HG03103 (cell line): ENCODE measurements at regions not wholly inside any gene's neighbourhood (a gene's known extent, or its start where the extent isn't known, plus 50 kb on each side); places are given as distances from the start of the nearest gene placed in this dataset.

Experiments used
- ATAC-seq: cut with Tn5 transposase; IDR thresholded peaks from one replicate; pipeline ENCODE4 v1.9.1; 2021; ENCODE audit warnings: low read depth; ENCODE audit not compliant: unreplicated experiment

GRCh38 chr2:198453866-198454265 lies 649.5 kb downstream of the PLCL1 start:
- ATAC-seq: no peak

GRCh38 chr2:198452327-198452726 lies 647.9 kb downstream of the PLCL1 start:
- ATAC-seq: peak; percentile 65

DNA sequence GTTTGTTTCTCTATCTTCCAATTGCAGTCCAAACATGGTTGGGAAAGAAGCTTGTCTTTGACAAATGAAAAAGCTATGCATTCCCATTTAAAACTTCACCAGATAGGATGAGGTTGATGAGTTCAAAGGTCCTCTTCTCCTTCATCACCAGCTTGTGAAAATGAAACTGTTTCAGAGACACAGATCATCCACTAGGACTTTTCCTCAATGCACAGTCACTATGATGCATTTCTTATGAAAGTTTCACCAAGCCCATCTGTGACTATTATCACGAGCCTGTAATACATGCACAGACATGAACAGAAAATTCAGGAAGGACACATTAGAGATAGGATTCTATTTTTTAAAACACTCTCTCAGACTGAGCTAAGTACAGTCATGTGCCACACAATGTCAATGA lies 644.4 kb downstream of the PLCL1 start:
- ATAC-seq: no peak

DNA sequence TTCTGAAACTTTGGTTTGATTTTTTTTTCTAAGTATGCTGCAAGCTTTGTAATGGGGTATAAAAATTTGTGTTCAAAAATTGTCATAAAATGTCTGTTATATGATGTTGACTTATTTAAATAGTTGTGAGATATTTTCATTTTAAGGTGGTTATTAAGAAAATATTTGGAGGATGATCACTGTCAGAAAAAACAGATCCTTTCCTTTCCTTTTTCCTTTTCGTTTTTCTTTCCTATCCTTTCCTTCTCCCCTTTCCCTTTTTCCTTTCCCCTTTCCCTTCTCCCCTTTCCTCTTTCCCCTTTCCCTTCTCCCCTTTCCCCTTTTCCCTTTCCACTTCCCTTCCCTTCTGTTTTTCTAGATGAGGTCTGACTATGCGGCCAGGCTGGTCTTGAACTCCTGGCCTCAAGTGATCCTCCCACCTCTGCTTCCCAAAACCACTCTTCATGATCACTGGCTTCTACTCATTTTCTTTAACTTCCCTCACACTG lies 640.5 kb downstream of the PLCL1 start:
- no peak for ATAC-seq

DNA sequence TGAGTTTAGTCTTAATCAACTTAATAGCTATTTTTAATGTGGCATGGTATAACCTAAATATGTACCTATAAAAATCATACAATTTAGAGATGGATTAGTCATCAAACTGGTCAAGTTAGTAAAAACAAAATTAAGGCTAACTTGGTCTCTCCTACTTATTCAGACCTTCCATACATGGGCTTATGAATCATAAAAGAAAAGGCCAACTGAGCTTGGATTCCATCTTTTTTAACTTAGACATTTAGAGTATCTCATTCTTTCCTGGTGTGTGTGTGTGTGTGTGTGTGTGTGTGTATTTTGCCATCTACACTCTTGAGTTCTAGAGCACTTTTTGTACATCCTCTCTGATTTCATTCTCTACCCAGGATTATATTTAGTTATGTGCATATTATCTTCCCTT lies 637.5 kb downstream of the PLCL1 start:
- no peak for ATAC-seq

- ATAC-seq: no peak
These were observed 636.9 kb downstream of the PLCL1 start for GRCh38 chr2:198441246-198441645.

DNA sequence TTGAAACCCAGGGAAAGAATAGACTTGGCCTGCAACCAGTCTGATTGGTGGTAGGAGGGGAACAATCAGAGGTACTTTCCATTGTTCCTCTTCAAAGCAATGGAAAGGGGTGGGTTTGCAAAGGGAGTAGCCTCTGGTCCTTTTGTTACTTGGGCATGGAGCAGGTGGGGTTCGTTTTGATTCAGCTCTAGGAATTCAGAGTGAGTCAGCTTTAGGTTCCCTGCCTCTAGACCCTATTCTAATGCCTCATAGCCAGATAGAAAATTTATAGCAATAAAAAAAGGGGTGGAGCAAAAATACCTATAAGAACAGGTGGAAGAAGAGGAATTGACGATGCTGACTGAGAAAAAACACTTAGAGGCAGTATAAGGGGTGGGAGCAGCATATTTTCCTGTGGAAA lies 636.4 kb downstream of the PLCL1 start:
- ATAC-seq: no peak

DNA sequence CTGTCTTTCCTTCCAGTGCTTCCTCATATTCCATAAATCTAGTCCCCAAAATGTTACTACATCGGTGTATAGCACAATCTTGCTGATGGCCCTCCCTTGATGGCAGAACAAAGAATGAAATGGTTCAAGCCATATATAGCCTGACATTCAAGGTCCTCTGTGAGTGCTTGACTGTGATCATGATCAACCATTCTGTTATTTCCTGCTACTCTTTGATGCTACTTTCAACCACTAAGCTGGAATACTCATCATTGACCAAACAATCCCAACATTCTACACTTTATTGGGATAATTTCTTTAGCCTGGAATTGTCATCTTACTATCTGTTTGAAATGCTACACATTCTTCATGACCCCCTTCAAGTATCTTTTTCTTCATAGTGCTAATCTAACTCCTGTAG lies 633.9 kb downstream of the PLCL1 start:
- no peak for ATAC-seq

- no peak for ATAC-seq
These were observed 619.7 kb downstream of the PLCL1 start for GRCh38 chr2:198424112-198424511.

DNA sequence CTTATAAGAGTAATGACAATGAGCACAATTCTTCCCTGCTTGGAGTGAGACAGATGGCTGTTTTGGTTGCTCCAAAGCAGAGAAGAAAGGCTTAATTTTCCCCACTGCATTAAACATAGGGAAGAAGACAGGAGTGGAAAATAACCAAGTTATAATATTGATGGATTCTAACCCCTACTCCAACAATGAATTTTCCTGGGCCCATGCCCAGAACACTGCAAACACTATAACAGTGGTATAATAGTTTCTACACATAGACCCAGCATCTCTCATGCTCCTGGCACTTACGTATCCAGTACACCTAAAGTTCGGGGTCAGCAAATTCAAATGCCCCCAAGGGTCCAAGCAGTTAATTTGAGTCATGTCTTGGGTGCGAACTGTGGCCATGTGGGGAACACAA lies 613.4 kb downstream of the PLCL1 start:
- no peak for ATAC-seq

GRCh38 chr2:198414976-198415375 lies 610.6 kb downstream of the PLCL1 start:
- ATAC-seq: no peak

DNA sequence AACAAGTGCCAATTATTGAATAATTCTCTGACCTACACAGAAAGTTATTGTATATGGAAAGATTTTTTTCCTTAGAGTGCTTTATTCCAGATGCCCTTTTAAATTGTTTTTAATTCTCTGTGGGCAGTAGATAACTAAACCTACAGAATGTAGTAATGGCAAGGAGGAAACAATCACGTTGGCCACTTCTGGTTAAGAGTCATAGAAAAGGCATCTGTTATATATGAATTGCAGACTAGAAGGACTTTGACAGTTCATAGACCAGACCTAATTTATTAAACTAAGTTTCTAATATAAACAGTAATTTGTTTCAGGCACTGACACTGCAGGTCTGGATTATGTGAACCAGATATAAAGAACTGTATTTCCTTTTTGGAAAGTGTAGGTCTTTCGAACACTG lies 607.5 kb downstream of the PLCL1 start:
- no peak for ATAC-seq

DNA sequence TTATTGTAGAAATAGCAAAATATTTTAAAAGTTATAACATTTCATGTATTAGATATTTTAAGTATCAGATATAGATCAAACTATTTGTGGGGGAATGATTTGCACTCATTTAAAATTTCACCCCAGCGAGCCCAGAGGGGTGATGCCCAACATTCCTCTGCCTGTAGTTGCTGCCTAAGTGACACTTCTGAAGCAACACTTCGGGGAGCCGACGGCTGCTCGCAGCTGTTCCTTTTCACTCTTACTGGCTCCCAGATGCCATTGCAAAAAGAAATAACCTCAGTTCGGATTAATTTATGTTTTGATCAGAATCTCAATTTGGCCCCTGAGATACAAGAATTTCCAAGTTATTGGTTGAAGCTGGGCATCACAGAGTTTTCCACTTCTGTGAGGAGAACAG lies 603.8 kb downstream of the PLCL1 start:
- no peak for ATAC-seq

DNA sequence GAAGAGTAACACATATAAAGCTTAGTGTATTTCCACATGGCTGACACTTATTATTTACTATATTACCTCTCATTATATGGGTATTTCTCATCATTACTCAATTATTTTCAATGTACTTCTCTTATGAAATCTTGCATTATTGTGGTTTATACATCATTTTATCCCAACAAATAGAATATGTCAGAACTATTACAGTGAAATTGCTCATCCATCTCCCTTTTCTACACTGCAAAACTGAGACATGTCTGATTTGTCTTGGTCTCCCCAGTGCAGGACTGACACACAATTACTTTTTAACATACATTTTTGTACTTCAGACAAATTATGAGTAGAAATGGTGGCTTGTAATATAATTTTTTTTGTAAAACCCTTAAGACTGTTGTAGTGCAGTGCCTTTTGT lies 600.9 kb downstream of the PLCL1 start:
- ATAC-seq: no peak

- ATAC-seq: no peak
These were observed 597.3 kb downstream of the PLCL1 start for GRCh38 chr2:198401644-198402043.

GRCh38 chr2:198400999-198401398 lies 596.6 kb downstream of the PLCL1 start:
- ATAC-seq: no peak

DNA sequence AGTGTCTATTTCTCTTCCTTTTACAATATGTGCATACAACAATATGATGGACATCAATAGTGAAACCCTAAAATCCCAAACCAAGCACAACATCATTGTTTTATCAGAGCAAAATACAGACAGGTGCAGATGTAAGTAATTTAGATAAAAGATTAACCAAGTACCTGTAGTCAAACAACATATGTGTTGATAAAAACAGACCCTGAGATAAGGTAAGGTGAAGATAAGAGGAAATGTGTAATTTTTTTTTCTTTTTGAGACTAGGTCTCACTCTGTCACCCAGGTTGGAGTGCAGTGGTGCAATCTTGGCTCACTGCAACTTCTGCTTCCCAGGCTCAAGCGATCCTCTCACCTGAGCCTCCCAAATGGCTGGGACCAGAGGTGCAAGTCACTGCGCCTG lies 589.8 kb downstream of the PLCL1 start:
- no peak for ATAC-seq

DNA sequence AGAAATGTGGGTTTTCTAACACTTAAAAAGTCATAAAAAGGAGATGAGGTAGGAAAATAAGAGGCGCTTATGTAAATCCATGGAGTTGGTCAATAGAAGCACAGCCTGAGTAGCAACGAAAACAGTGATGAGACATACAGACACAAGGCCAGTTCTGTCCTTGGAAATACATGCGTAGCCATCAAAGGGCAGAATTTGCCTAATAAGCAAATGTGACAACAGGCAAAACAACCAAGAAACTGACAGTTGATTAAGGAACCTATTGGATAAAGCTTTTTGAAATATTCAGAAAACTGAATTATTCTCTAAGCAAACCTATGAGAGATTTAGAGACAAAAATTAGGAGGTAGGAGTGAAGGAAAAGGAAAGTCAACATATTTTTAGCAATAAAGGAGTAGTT lies 586.3 kb downstream of the PLCL1 start:
- no peak for ATAC-seq

GRCh38 chr2:198387677-198388076 lies 583.3 kb downstream of the PLCL1 start:
- no peak for ATAC-seq

DNA sequence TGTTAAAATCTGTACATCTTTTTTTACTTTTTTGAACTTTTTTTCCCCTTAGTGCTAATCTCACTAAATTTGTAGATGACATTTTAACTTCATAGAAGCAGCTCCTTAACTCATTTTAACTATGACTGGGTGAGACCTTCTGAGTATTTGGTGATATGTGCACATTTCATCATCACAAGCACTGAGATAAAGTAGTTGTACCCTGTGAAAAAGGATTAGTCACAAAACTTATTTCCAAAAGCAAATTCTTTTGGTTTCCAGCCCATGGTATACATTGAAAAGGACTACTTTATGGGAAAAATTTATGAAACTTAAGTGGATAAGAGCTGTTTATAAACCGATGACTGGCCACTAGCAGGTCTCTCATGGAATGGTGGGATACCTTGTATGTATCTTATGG lies 581.5 kb downstream of the PLCL1 start:
- ATAC-seq: no peak

DNA sequence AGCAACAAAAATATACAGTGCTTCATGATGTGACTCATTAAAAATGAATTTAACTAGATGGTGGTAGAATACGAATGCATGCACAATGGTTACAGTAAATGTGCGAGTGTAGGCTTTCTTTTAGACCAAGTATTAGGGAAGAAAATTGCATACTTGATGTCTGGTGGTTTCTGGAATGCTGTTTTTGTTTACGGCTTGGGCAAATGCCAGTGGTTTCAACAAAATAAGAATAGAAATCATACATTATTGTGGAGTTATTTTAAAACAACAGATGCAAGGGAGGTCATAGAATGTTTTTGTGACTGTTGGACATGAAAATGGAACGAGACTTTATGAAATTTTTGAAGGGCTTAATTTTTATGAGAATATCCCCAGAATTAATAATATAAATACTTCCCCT lies 580.9 kb downstream of the PLCL1 start:
- ATAC-seq: no peak

- no peak for ATAC-seq
These were observed 579.0 kb downstream of the PLCL1 start for GRCh38 chr2:198383392-198383791.

- ATAC-seq: no peak
These were observed 578.4 kb downstream of the PLCL1 start for GRCh38 chr2:198382811-198383210.
